Sigmoid colon (tissue), 4 donors: ENCODE measurements at regions not wholly inside any gene's neighbourhood (a gene's known extent, or its start where the extent isn't known, plus 50 kb on each side); places are given as distances from the start of the nearest gene placed in this dataset.

ENCODE experiments used
- EP300 ChIP-seq, 4 donors: sonication (generic); formaldehyde crosslinking; IDR thresholded peaks; one replicate each; pipeline ENCODE4 v1.6.1; 2017; ENCODE audit warnings: antibody characterized with exemption in 4 of 4
- POLR2A ChIP-seq, 2 donors: fragments of 450-650 bp; IDR thresholded peaks; one replicate each; pipeline ENCODE4 v1.6.1; 2016; ENCODE audit warnings: antibody characterized with exemption in 2 of 2, mild to moderate bottlenecking in 2 of 2, moderate library complexity in 2 of 2
- POLR2AphosphoS5 ChIP-seq, 4 donors: sonication (generic); formaldehyde crosslinking; IDR thresholded peaks; one replicate each; pipeline ENCODE4 v1.6.1; 2017; ENCODE audit warnings: antibody characterized with exemption in 4 of 4
- TF ChIP-seq, protein P1 (sequence below), 4 experiments: fragments of 450-650 bp in 3 of 4; fragments of 200-600 bp in 1 of 4; IDR thresholded peaks; one replicate each; pipeline ENCODE4 v1.5.1; 2016 to 2019; ENCODE audit warnings: antibody characterized with exemption in 4 of 4, mild to moderate bottlenecking in 3 of 4, moderate library complexity in 2 of 4

- TF ChIP-seq POLR2AphosphoS5 (IDR thresholded peaks at IDR 0.05), result no peak
- TF ChIP-seq, protein P1, sequence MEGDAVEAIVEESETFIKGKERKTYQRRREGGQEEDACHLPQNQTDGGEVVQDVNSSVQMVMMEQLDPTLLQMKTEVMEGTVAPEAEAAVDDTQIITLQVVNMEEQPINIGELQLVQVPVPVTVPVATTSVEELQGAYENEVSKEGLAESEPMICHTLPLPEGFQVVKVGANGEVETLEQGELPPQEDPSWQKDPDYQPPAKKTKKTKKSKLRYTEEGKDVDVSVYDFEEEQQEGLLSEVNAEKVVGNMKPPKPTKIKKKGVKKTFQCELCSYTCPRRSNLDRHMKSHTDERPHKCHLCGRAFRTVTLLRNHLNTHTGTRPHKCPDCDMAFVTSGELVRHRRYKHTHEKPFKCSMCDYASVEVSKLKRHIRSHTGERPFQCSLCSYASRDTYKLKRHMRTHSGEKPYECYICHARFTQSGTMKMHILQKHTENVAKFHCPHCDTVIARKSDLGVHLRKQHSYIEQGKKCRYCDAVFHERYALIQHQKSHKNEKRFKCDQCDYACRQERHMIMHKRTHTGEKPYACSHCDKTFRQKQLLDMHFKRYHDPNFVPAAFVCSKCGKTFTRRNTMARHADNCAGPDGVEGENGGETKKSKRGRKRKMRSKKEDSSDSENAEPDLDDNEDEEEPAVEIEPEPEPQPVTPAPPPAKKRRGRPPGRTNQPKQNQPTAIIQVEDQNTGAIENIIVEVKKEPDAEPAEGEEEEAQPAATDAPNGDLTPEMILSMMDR (IDR thresholded peaks at IDR 0.05), result no peak
- no peak for TF ChIP-seq EP300 (IDR thresholded peaks at IDR 0.05)
- TF ChIP-seq POLR2A (IDR thresholded peaks at IDR 0.05), result no peak
These were observed 59.2 kb upstream of the MARCHF10 start for GRCh38 chr17:62867303-62867702.
